IMR-90 (cell line): ENCODE measurements at regions not wholly inside any gene's neighbourhood (a gene's known extent, or its start where the extent isn't known, plus 50 kb on each side); places are given as distances from the start of the nearest gene placed in this dataset.

Source experiments
- ATAC-seq: fragments of 200-7000 bp; cut with Tn5 transposase; 2 replicates; pipeline ENCODE4 v1.9.1; 2020; ENCODE audit warnings: low read depth, mild to moderate bottlenecking, moderate library complexity
- BruUV-seq: library from RNA; stranded (reverse); fragments of 400-500 nt; replicated peaks from 2 replicates; lab custom pipeline; 2021; lab: Mats Ljungman, UMichigan
- CTCF ChIA-PET: fragments of 300-600 bp; formaldehyde crosslinking; extraction: SDS; loops from one replicate; lab custom pipeline; 2021; ENCODE audit warnings: antibody characterized with exemption; lab: Yijun Ruan, JAX
- POLR2A ChIA-PET: fragments of 300-600 bp; sonication (Branson Sonifier 250); formaldehyde crosslinking; loops from one replicate; lab custom pipeline; 2022; ENCODE audit warnings: antibody characterized with exemption; ENCODE audit not compliant: unreplicated experiment; lab: Charles Lee
- DNase-seq: peaks from one replicate; pipeline ENCODE4 v3.0.0; 2013
- H2AFZ ChIP-seq: replicated peaks from 2 replicates; pipeline ENCODE3; 2013; ENCODE audit warnings: low read length, mild to moderate bottlenecking; ENCODE audit not compliant: poor library complexity
- H2AK5ac ChIP-seq: 2 replicates; pipeline ENCODE4 v1.6.1; 2013; ENCODE audit warnings: low read depth, low read length, inconsistent platforms
- H2AK9ac ChIP-seq: replicated peaks from 2 replicates; pipeline ENCODE3; 2013; ENCODE audit warnings: mild to moderate bottlenecking, low read depth, low read length, moderate library complexity; ENCODE audit not compliant: poor library complexity
- H2BK120ac ChIP-seq: 2 replicates; pipeline ENCODE4 v1.6.1; 2013; ENCODE audit warnings: low read depth, low read length, inconsistent platforms
- H2BK15ac ChIP-seq: 3 replicates; pipeline ENCODE4 v1.6.1; 2013; ENCODE audit warnings: low read depth, low read length, inconsistent platforms
- H2BK20ac ChIP-seq: 2 replicates; pipeline ENCODE4 v1.6.1; 2013; ENCODE audit warnings: low read depth, mild to moderate bottlenecking, inconsistent platforms, low read length, moderate library complexity
- H2BK5ac ChIP-seq: 2 replicates; pipeline ENCODE4 v1.6.1; 2013; ENCODE audit warnings: mild to moderate bottlenecking, low read depth, low read length, inconsistent platforms; ENCODE audit not compliant: poor library complexity, severe bottlenecking
- H3K14ac ChIP-seq: replicated peaks from 2 replicates; pipeline ENCODE4 v1.6.1; 2013; ENCODE audit warnings: low read depth, low read length, inconsistent platforms
- H3K18ac ChIP-seq: 2 replicates; pipeline ENCODE4 v1.6.1; 2013; ENCODE audit warnings: low read depth, low read length, control low read depth
- H3K23ac ChIP-seq: 2 replicates; pipeline ENCODE4 v1.6.1; 2013; ENCODE audit warnings: low read depth, low read length, inconsistent platforms
- H3K27ac ChIP-seq: 2 replicates; pipeline ENCODE4 v1.5.1; 2013; ENCODE audit warnings: mild to moderate bottlenecking, control low read depth, low read length; ENCODE audit not compliant: insufficient read depth
- H3K27me3 ChIP-seq: 2 replicates; pipeline ENCODE4 v1.6.1; 2013; ENCODE audit warnings: low read length; ENCODE audit not compliant: control insufficient read depth, insufficient read depth
- H3K36me3 ChIP-seq: 2 replicates; pipeline ENCODE4 v1.6.1; 2013; ENCODE audit warnings: low read length, mixed read lengths; ENCODE audit not compliant: control insufficient read depth, insufficient read depth
- H3K4ac ChIP-seq: 2 replicates; pipeline ENCODE4 v1.6.1; 2013; ENCODE audit warnings: low read depth, low read length, inconsistent platforms
- H3K4me1 ChIP-seq: 2 replicates; pipeline ENCODE4 v1.6.1; 2013; ENCODE audit warnings: low read length, mixed read lengths; ENCODE audit not compliant: control insufficient read depth, insufficient read depth
- H3K4me2 ChIP-seq: 2 replicates; pipeline ENCODE4 v1.6.1; 2013; ENCODE audit warnings: low read depth, mild to moderate bottlenecking, control low read depth, low read length, moderate library complexity
- H3K4me3 ChIP-seq: 2 replicates; pipeline ENCODE4 v1.5.1; 2013; ENCODE audit warnings: low read depth, mild to moderate bottlenecking, control low read depth, low read length, moderate library complexity; ENCODE audit not compliant: insufficient read depth
- H3K56ac ChIP-seq: 2 replicates; pipeline ENCODE4 v1.6.1; 2013; ENCODE audit warnings: low read length, inconsistent platforms; ENCODE audit not compliant: insufficient read depth; ENCODE audit errors: extremely low read depth
- H3K79me1 ChIP-seq, 2 experiments: 2 replicates each; pipeline ENCODE4 v1.6.1; 2013; ENCODE audit warnings: low read length in 2 of 2, inconsistent platforms in 1 of 2, low read depth in 1 of 2
- H3K9ac ChIP-seq: 2 replicates; pipeline ENCODE4 v1.6.1; 2013; ENCODE audit warnings: low read depth, low read length, control low read depth
- H3K9me1 ChIP-seq: 2 replicates; pipeline ENCODE4 v1.6.1; 2013; ENCODE audit warnings: low read length, inconsistent platforms; ENCODE audit not compliant: insufficient read depth
- H3K9me3 ChIP-seq: 2 replicates; pipeline ENCODE4 v1.6.1; 2013; ENCODE audit warnings: low read length; ENCODE audit not compliant: control insufficient read depth, insufficient read depth
- H4K20me1 ChIP-seq: 2 replicates; pipeline ENCODE4 v1.6.1; 2013; ENCODE audit warnings: low read length, inconsistent platforms; ENCODE audit not compliant: insufficient read depth
- H4K5ac ChIP-seq: 2 replicates; pipeline ENCODE4 v1.6.1; 2013; ENCODE audit warnings: mild to moderate bottlenecking, low read depth, low read length, control low read depth
- H4K8ac ChIP-seq, 2 experiments: 2 replicates each; pipeline ENCODE4 v1.6.1; 2013; ENCODE audit warnings: low read depth in 2 of 2, low read length in 2 of 2, control low read depth in 1 of 2, inconsistent platforms in 1 of 2
- H4K91ac ChIP-seq: 2 replicates; pipeline ENCODE4 v1.6.1; 2013; ENCODE audit warnings: low read depth, low read length, inconsistent platforms; ENCODE audit not compliant: insufficient read depth
- CEBPB ChIP-seq: IDR thresholded peaks from 2 replicates; pipeline ENCODE4 v1.6.1; 2012; ENCODE audit warnings: low read depth, low read length, improper control_type of control experiment
- CHD1 ChIP-seq: IDR thresholded peaks from 2 replicates; pipeline ENCODE4 v1.6.1; 2012; ENCODE audit warnings: low read depth, low read length, improper control_type of control experiment
- MAZ ChIP-seq: IDR thresholded peaks from 2 replicates; pipeline ENCODE4 v1.6.1; 2012; ENCODE audit warnings: low read depth, mild to moderate bottlenecking, low read length, improper control_type of control experiment, moderate library complexity, borderline replicate concordance
- NFE2L2 ChIP-seq: fragments of 150-350 bp; IDR thresholded peaks from 2 replicates; pipeline ENCODE4 v1.6.1; 2016; ENCODE audit warnings: low read depth, mild to moderate bottlenecking, low read length
- RCOR1 ChIP-seq: IDR thresholded peaks from 2 replicates; pipeline ENCODE4 v1.6.1; 2012; ENCODE audit warnings: mild to moderate bottlenecking, low read length, improper control_type of control experiment; ENCODE audit not compliant: insufficient replicate concordance
- WGBS, 2 experiments: methylation state at CpG; one replicate each; pipeline versions ENCODE4 v1.1.5 to v1.1.7; 2013; ENCODE audit warnings: missing lambda C conversion rate in 2 of 2; ENCODE audit not compliant: insufficient read length in 1 of 2; ENCODE audit errors: extremely low coverage in 2 of 2; 5-methylcytosine and 5-hydroxymethylcytosine counted together
- dilution Hi-C: fragments of 300-500 bp; cut with HindIII; formaldehyde crosslinking; loops from one replicate; pipeline ENCODE4 v1.14.3; 2018; ENCODE audit warnings: low sequenced_read_pairs; ENCODE audit not compliant: unreplicated experiment
- in situ Hi-C: fragments of 300-500 bp; cut with MboI; formaldehyde crosslinking; loops from 3 replicates; pipeline ENCODE4 v1.14.3; 2019; ENCODE audit warnings: low sequenced_read_pairs, inconsistent platforms, mixed read lengths
- intact Hi-C: fragments of 100-400 bp; cut with micrococcal nuclease; formaldehyde crosslinking; loops from 2 replicates; pipeline ENCODE4 v1.10.0; 2022

DNA sequence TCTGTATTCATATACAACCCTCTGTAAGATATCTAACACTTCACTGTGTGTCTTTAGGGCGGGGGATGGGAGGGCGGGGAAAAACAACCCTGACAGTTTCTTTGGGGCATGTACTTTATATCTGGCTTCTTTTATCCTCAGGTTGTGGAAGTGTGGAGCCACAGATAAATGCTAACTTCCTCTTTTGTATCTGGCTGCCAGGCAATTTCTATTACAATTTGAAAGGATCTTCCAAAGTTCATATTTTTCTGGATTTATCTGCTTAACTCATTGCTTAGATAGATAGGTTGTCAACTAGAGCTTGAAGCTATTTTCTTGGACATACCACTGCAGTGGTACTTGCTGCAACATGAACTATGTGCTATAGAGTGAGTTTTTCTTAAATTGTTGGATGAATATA lies 393.0 kb downstream of the LMO7 start:
- no peak overlapping the region for H3K9ac ChIP-seq
- BruUV-seq: no TSS peak
- no peaks in the 10 kb centered on the region for H3K27me3 ChIP-seq
- no peak overlapping the region for H2AFZ ChIP-seq
- no peak overlapping the region for H3K4ac ChIP-seq
- H3K56ac ChIP-seq: no peak overlapping the region
- H3K18ac ChIP-seq: no peak overlapping the region
- DNase-seq (no peak), ATAC-seq (no peak)
- dilution Hi-C loops (no loop called here), intact Hi-C loops (no loop called here), in situ Hi-C loops (no loop called here)
- H2BK120ac ChIP-seq: no peak overlapping the region
- no peak overlapping the region for H3K27ac ChIP-seq
- peaks cover 1% of the 10 kb centered on the region; the same call in 1 of the 2 replicates for H3K9me3 ChIP-seq
- no peak overlapping the region for H2BK5ac ChIP-seq
- no peak overlapping the region for H4K91ac ChIP-seq
- H3K23ac ChIP-seq: no peak overlapping the region
- no peak overlapping the region for H4K8ac ChIP-seq
- no peak overlapping the region for H3K14ac ChIP-seq
- H3K4me2 ChIP-seq: no peak overlapping the region
- no peak overlapping the region for H4K5ac ChIP-seq
- no peaks in the 10 kb centered on the region for H3K36me3 ChIP-seq
- no peak for TF ChIP-seq MAZ
- TF ChIP-seq NFE2L2: no peak
- TF ChIP-seq RCOR1: no peak
- no peak for TF ChIP-seq CHD1
- TF ChIP-seq CEBPB: no peak
- H2BK20ac ChIP-seq: no peak overlapping the region
- no peak overlapping the region for H2AK9ac ChIP-seq
- no peak overlapping the region for H3K4me3 ChIP-seq
- CTCF ChIA-PET: no interaction called here
- H2BK15ac ChIP-seq: no peak overlapping the region
- H3K79me1 ChIP-seq: no peaks in the 10 kb centered on the region
- POLR2A ChIA-PET: no interaction called here
- WGBS, 2 experiments: no CpG with 5 or more reads among the region's 2 CpGs
- no peaks in the 10 kb centered on the region for H3K9me1 ChIP-seq
- H2AK5ac ChIP-seq: no peak overlapping the region
- H4K20me1 ChIP-seq: no peaks in the 10 kb centered on the region
- H3K4me1 ChIP-seq: no peaks in the 10 kb centered on the region
